Right ventricle myocardium superior (tissue), 1 donor: ENCODE measurements at regions not wholly inside any gene's neighbourhood (a gene's known extent, or its start where the extent isn't known, plus 50 kb on each side); places are given as distances from the start of the nearest gene placed in this dataset.
A peak's percentile ranks its signal among the peaks of the same experiment; 100 is the strongest.
"Not testable (repeated sequence)": the region's sequence is repeated elsewhere in the genome, so short reads cannot be mapped to it uniquely, and the experiment has no call there.

Experiments
- ATAC-seq: fragments of 200-7000 bp; cut with Tn5 transposase; one replicate; pipeline ENCODE4 v1.9.1; 2020; ENCODE audit warnings: mild to moderate bottlenecking; ENCODE audit not compliant: poor library complexity
- DNase-seq: peaks from one replicate; pipeline ENCODE4 v3.0.0-alpha.2; 2020
- intact Hi-C: fragments of 100-400 bp; cut with DNase I; formaldehyde crosslinking; loops from one replicate; pipeline ENCODE4 v1.11.2; 2022
- donor health status: DM: no; HTN: yes; CAD: no; lungs with severe emphysema.

GRCh38 chr15:21267226-21267625 lies 173.1 kb downstream of the POTEB3 start:
- intact Hi-C loops, result no loop called here
- ATAC-seq (no peak), DNase-seq (no peak)

DNA sequence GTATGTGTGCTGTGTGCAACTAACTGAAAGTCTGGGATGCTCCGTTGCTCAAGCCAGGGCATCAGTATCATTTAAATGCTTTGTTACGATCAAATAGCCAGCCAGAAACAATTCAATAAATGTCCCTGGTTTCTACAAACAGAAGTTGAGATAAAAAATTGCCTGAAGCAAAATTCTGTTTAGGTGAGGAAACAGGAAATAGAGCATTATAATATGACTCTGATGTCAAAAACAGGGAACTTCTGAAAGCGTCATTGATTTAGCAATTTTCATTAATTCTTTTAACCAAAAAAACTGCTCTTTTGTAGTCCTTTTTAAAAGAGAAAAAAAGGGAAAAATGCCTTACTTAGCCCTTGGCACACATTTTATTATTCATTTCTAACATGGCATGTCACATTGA lies 174.7 kb downstream of the POTEB3 start:
- ATAC-seq, intact Hi-C loops, DNase-seq: not testable (repeated sequence)

GRCh38 chr15:21262851-21263425 lies 177.4 kb downstream of the POTEB3 start:
- DNase-seq (no peak), ATAC-seq (no peak)
- intact Hi-C loops, result no loop called here

DNA sequence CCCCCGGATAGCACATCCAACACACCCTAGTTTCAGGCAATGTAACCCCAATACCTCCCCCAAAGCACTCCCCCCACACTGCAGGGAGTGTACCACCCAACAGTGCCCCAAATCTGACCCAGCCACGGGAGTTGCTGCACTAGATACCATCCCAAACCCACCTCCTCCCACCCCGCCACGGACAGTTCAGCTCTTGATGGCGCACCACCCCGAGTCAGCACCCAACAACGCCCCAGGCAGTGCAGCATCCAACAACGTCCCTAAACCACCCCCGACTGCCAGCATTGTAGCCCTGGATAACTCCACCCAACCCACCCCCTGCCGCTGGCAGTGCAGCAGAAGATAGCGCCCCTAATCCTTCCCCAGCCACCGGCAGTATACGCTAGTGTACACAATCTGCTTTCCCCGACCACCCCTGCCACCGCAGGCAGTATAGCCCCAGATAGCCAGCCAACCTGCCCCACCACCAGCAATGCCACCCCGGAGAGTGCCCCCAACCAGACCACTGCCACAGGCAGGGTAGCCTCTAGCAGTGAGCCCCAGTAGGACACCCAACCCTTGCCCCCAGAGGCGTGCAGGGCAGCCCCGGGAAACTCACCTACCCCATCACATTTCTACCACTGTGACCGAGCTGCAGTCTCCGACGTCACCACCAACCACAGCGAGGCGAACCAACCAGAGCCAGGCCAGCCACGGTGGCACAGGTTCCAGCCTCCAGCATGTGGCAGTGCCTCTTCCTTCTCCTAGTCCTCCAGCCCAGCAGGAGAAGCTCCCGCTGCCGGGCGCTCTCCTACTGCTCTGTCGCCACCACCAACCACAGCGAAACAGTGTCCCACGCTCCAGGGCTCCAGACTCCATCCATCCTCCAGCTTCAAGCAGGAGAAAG lies 178.1 kb downstream of the POTEB3 start:
- peak; percentile 48 for DNase-seq
- no peak for ATAC-seq
- intact Hi-C loops, result no loop called here

DNA sequence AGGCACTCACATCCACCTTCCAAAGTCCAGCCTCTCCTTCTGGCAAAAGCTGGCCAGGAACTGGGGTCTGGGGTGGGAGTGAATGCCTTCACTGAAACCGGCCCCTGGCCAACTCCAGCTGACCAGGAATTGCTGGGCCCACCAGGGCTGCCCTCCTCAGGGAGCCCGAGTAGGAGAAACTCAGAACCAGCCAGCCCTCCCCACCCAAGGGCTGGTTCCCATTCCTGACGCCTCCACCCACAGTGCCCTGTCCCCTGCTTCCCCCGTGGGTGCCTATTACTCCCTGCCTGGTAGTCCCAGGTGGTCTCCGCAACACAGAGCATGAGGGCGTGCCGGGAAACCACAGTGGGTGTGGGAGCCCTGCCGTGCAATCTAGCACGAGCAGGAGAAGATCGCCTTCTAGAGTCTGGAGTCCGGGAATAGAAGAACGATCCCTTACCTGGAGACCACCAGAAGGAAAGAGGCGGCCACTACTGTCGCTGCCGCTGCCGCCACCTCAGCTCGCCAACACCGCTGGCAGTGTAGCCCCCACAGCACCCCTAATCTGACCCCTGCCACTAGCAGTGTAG lies 178.8 kb downstream of the POTEB3 start:
- ATAC-seq, result no peak
- intact Hi-C loops, result no loop called here
- peak; percentile 41 for DNase-seq

DNA sequence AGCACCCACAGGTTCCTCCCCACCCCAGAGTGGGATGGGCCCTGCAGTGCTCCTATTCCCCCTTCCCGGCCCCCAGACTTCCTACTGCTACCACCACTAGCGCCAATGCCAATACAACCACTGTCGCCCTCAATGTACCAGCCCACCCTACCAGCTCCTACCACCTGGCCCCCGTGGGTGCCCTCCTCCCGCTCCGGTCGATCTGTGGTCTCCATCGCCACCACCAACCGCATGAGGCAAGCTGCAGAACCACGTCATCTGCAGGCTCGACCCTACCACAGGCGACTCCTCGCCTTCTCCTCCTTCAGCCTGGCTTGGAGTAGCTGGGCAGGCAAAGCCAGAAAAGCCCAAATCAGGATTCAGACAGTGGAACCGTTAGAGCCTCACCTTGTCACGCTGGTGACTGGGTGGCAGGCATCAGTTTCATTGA lies 179.3 kb downstream of the POTEB3 start:
- no peak for ATAC-seq

GRCh38 chr15:21258635-21259034 lies 181.7 kb downstream of the POTEB3 start:
- DNase-seq, intact Hi-C loops, ATAC-seq: not testable (repeated sequence)

More for the DNA sequence above, 179.3 kb downstream of the POTEB3 start:
- peak; percentile 42 for DNase-seq
- intact Hi-C loops, result no loop called here

GRCh38 chr15:21249508-21250019 lies 190.7 kb downstream of the POTEB3 start:
- intact Hi-C loops, DNase-seq, ATAC-seq: not testable (repeated sequence)
